HG03025 (cell line): ENCODE measurements at regions not wholly inside any gene's neighbourhood (a gene's known extent, or its start where the extent isn't known, plus 50 kb on each side); places are given as distances from the start of the nearest gene placed in this dataset.
"Not testable (repeated sequence)": the region's sequence is repeated elsewhere in the genome, so short reads cannot be mapped to it uniquely, and the experiment has no call there.

Source experiments
- ATAC-seq: cut with Tn5 transposase; IDR thresholded peaks from one replicate; pipeline ENCODE4 v1.9.1; 2021; ENCODE audit warnings: mild to moderate bottlenecking, moderate library complexity; ENCODE audit not compliant: unreplicated experiment, low FRiP score

DNA sequence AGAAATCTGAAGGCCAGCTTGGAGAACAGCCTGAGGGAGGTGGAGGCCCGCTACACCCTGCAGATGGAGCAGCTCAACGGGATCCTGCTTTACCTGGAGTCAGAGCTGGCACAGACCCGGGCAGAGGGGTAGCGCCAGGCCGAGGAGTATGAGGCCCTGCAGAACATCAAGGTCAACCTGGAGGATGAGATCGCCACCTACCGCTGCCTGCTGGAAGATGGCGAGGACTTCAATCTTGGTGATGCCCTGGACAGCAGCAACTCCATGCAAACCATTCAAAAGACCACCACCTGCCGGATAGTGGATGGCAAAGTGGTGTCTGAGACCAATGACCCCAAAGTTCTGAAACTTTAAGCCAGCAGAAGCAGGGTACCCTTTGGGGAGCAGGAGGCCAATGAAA is 318.4 kb downstream of the ZFHX3 start:
- ATAC-seq, result not testable (repeated sequence)

DNA sequence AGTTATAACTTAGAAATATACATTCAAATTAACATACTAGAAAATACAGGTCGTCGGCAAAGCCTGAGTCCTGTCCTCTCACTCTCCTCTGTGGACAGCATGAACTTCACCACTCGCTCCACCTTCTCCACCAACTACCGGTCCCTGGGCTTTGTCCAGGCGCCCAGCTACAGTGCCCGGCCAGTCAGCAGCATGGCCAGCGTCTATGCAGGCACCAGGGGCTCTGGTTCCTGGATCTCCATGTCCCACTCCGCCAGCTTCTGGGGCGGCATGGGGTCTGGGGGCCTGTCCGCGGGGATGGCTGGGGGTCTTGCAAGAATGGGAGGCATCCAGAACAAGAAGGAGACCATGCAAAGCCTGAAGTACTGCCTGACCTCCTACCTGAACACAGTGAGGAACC is 319.4 kb downstream of the ZFHX3 start:
- no peak for ATAC-seq

DNA sequence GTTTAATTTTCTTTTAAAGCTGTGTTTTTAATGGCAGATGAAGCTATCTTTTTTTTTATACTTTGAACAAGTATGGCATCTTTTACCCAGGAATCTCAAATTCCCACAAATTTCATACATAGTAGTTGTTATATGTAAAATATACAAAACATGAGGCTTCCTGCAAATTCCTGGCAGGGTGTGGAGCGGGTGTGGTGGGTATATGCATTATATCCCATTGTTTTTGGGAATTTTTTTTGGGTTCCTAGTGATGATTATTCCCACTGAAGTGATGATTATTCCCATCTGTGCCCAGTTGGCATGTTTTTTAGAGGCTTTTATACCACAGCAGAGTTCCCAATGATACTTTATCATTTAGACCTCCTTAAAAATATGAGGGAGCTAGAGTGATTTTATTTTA is 320.4 kb downstream of the ZFHX3 start:
- ATAC-seq, result no peak

DNA sequence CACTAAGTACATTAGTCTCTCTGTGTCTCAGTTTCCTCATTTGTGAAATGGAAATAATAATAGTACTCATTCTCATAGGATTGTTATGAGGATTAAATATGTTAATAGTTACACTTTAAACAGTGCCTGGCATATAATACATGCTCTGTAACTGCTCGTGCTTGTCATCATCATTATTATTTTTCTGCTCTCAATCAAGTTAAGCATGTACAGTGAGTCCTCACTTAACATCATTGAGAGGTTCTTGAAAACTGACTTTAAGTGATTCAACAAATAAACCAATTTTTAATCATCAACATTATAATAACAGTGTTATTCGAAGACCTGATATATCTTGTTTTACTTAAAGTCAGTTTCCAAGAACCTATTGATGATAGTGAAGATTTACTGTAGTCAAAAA is 322.3 kb downstream of the ZFHX3 start:
- no peak for ATAC-seq

DNA sequence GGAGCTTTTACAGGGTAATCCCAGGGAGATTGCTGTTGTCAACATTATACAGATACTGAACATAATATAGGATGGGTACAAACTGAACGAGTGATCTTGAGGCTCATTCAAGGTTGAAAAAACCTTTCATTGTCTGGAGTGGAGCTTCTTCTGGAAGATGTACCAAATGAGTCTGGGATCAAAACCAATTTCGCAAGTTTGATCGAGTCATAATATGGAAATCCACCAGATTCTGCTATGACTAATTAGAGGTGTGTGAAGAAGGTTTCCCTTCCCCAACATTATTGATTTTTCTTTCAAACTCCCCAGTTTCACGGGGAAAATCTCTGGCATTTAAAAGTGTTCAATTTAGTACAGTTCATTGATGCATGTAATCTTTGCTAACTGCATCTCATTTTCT is 324.1 kb downstream of the ZFHX3 start:
- no peak for ATAC-seq

DNA sequence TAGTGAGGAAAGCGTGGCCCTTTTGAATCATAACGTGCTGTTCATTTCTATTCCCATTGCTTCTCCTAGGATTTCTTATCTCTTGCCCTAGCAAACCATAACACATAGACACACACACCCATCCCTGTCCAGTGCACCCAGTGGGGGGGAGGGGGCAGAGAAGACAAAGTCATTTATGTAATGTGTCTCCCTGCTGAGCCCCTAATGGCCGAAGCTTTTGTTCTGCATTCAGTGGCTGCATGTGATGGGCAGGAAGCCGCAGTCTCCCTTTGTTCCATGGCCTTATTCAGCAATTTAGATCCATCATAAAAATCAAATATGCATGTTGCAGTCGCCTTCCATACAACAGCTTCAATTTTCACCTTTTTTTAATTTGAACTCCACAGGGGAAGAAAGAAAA is 325.4 kb downstream of the ZFHX3 start:
- no peak for ATAC-seq

DNA sequence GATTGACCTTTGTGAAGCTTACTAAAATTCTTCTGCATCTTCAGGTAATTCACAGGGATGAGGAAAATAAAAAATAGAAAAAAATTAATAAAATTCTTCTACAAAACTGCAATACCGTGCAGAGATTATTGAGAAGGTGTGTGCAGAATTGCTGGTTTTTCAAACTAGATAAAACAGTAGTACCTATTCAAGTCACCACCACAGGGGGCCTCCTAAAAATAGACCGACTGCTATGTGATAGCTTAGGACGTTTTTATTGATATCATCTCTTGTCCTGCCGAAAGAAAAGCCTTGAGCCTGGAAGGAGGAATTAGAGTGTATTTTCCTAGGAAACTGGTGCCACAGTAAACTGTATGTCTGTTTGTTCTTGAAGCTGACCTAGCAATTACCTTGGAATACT is 325.9 kb downstream of the ZFHX3 start:
- ATAC-seq, result no peak

DNA sequence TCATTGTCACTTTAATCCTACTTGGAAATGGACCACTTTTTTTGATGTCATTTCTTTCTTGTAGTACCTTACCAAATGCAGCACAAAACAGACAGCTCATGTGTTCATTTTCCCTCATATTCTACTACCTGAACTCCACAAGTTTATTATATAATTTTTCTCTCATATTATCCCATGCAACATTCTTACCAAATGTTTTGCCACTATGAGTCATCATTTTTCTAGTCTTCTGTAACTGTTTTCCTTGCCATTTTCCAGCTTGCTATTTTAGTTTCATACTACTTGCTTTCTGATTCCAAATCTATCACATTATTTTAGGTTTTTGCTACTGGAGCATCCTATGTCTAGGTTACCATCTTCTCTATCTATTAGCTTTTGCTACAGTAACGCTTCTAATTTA is 332.7 kb downstream of the ZFHX3 start:
- no peak for ATAC-seq

DNA sequence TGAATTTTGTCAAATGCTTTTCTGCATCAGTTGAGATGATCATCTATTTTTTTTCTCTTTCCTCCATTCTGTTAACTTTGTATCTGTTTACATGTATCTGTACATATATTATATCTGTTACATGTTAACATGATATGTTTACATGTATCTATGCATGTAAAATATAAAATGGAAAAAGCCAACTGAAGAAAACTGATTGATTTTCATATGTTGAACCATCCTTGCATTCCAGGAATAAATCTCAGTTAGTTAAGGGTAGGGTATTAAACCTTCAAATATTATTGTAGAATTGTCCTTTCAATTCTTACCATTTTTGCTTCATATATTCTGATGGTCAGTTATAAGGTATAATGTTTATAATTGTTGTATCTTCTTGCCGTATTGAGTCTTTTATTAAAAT is 336.1 kb downstream of the ZFHX3 start:
- no peak for ATAC-seq

DNA sequence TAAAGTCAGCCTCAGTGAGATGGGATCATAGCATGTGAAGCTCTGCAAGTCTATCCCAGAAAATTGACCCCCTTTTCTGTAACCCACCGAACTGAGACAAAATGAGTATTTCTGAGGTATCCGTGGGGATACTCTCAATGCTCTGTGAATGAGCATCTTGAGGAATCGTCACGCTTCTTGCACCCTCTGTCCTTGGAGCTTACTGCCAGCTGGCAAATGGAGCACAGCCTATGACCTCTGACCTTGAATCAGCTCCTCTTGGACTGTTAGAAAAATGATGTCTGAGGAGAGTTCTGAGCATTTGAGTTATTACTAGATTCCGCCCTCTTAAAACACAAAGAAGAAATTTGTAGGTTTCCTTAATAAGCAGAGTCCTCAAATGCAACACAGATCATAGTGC is 342.1 kb downstream of the ZFHX3 start:
- no peak for ATAC-seq

DNA sequence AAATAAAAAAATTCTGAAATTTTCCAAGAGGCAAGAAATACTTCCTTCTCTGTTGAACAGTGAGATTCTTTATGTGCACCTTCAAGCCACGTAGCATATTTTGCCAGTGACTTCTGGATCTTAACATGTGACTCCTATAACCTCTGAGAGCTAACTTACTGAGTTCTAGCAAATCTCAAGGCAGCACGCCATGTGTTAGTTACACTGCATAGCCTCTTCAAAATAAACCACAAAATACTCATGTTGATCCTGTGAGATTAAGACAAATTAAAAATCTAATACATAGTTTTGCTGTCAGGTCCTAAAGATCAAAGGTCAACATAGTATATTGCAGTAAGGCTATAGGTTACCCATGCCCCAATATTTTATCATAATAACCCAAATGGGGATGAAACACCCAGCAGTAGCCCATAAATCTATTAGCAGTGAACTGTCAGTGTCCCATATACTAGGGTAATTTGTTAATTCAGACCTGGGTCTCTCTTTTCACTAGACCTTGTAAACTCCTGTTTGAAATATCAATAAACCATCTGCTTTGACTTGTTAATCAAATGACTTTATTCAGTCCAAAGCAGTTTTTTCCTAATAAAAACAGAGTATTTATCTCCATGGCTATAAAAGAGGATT is 343.1 kb downstream of the ZFHX3 start:
- no peak for ATAC-seq

DNA sequence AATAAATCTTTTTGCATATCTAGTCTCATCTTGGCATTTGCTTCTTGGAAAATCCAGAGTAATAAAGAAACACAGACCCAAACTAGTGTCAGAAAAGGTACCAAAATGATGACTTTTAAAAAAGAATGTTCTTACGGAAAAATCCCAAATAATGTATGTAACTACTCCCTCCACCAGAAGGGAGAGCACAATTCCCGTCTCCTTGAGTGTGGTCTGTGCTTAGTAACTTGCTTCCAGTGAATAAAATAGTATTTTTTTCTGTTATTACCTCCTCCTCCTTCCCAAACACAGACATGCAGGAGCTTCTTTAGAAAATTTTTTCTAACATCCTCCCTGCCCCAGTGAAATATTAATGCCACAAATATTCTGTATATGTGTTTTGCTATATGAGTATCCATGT is 358.1 kb downstream of the ZFHX3 start:
- no peak for ATAC-seq

DNA sequence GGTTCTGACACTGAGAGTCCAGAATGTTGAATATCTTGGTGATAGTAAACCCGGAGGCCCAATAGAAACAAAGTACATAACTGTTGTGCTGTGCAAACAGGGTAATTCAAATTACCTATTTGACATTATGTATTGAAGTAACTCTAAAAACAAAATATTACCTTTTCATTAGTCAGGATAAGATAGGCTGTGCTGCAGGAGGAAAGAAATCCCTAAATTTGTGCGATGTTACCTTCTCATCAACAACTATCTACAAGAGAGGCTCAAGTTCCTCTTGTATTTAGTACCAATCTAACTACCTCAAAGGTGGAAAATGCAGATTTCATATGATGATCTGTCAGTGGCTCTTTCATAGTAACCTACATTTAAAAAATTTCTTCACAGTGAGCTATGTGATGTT is 367.2 kb downstream of the ZFHX3 start:
- no peak for ATAC-seq

DNA sequence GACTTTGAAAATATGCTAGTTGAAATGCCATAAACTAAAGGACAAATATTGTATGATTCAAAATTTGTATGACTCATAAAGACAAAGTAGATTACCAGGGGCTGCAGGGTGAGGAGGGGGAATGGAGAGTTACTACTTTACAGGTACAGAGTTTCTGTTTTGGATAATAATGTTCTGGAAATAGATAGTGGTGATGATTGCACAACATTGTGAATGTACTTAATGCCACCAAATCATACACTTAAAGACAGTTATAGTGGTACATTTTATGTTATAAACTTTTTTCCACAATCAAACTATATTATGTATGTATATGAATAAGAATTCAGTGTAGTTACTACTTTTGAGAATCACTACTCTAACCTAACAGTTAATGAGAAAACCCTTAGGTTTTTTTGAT is 368.1 kb downstream of the ZFHX3 start:
- ATAC-seq, result no peak

DNA sequence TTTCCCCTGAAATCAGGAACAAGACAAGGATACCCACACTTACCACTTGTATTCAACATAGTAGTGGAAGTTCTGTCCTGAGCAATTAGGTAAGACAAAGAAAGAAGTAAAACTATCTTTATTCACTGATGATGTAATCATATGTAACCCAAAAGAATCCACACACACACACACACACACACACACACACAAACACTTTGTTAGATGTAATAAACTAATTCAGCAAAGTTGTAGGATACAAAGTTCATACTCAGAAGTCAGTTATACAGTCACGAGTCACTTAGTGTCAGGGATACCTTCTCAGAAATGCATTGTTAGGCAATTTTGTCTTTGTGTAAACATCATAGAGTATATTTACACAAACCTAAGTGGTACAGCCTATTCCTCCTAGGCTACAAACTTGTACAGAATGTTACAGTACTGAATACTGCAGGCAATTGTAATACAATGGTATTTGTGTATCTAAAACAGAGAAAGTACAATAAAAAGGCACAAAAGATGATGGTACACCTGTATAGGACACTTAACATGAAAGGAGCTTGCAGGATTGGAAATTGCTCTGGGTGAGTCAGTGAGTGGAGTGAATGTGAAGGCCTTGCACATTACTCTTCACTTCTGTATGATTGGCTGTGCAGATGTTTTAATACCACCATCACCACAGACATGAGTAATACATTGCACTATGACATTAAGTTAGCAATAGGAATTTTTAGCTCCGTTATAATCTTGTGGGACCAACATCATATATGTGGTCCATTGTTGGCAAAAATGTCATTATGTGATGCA is 370.1 kb downstream of the ZFHX3 start:
- ATAC-seq, result no peak

DNA sequence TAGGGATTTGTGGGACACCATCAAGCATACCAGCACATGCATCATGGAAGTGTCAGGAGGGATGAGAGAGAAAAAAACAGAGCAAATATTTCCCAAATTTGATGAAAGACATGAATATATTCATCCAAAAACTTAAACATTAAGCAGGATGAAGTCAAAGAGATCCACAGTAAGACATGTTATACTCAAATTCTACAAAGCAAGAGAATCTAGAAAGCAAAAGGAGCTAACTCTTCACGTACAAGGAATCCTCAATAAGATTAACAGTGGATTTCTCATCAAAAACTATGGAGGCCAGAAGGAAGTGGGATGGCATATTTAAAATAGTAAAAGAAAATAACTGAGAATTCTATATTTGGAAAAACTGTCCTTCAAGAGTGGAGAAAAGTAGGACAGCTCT is 374.8 kb downstream of the ZFHX3 start:
- no peak for ATAC-seq

DNA sequence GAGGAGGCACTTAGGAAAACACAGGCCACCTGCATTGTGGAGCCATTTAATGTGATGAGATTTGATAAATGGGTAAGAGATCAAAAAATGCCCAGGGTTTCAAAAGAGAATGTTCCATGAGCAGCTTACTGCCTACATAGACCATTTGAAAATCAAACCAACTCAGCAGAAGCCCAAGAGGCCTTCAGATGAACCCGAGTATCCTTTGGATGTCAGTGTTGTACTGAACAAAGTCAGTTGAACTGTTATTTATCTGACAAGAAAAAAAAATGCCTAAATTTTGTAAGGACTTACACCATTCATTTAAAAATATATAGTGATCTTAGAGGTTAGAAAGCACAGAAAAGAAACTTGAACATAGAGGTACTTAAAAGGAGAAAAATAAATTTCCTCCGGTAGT is 381.7 kb downstream of the ZFHX3 start:
- ATAC-seq, result no peak

DNA sequence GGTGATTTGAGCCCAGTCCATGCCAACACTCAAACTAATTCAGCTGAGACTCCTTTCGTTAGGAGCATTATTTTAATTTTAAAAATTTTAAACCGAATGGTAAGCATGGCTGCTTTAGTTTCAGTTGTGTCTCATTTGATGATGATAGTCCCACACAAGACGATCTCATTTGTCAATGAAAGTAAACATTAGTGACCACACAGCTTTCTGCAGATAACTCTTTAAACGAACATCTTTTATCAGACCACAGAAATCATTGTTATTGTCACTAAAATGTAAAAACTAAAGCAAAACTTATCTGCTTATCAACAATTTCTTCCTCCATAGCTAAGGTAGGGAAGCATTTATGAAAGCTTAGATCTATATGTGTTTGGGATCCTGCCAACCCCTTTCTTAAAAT is 382.2 kb downstream of the ZFHX3 start:
- ATAC-seq, result no peak

DNA sequence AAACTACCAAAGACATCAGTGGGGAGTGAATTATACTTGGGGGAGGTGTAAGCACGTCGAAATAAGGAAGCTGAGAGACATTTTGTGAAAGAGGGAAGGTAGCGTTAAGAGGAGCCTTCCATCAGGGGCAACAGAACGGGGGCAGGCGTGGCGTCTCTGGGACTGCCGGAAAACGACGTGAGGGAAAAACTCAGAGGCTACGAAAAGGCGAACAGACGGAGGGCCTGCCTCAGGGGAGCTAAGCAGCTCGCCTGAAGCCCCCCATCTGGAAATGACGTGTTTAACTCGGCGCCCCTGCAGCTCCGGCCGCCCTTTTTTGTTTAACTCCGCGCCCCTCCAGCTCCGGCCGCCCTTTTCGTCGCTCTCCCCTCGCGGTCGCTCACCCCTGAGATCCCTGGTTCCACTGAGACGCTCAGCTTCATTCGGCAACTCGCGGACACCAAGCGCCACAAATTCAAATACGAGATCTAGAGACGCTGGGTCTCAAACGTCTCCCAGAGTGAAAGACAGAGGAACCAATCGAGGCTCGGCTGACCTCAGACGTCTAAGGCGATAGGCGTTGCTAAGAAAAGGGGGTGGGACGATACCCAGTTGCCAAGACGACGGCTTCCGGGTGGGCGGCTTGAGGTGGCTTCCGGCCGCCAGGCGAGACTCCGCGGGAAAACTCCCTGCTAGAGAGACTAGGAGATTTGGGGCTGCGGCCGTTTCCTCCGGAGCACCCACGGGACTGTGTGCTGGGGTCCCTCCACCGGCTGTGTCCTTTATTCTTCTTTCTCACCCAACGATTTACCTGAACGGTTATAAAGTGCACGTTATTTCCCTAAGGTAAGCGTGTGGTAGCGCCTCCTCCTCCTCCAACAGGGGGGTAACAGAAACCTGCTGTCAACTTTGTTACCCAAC is 383.2 kb downstream of the ZFHX3 start:
- ATAC-seq, result peak; percentile 100

DNA sequence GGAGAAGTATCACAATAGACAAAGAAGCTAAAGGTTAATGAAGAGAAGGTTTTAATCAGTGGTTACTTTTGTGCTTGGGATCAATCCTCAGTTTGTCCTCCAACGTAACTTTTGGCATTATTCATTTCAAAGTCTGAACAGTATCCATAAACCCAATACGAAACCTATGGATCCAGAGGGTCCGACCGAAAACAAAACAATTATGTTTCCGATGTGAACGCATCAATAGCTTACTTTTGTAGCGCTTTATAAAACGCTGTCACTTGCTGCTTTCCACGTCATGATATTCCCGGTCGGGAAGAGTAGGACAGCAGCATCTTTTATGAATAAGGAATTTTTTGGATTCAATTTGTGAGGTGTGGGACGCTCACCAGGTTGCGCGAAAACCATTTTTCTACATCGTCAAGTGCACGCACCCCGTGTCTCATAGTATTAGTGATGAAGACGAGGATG is 383.8 kb downstream of the ZFHX3 start:
- ATAC-seq, result no peak
